Epithelial cell of esophagus (primary cell): ENCODE measurements at regions not wholly inside any gene's neighbourhood (a gene's known extent, or its start where the extent isn't known, plus 50 kb on each side); places are given as distances from the start of the nearest gene placed in this dataset.

Experiments
- DNase-seq: peaks from one replicate; pipeline ENCODE4 v3.0.0; 2010; ENCODE audit warnings: low read depth
- H3K4me3 ChIP-seq: 2 replicates; pipeline ENCODE4 v1.5.1; 2011; ENCODE audit warnings: mild to moderate bottlenecking, low read length, control low read depth
- TF ChIP-seq, protein P1 (sequence below): IDR thresholded peaks from 2 replicates; pipeline ENCODE4 v1.5.1; 2011; ENCODE audit warnings: low read depth, mild to moderate bottlenecking, low read length, control low read depth, inconsistent platforms; ENCODE audit not compliant: insufficient read depth; ENCODE audit errors: missing control alignments

DNA sequence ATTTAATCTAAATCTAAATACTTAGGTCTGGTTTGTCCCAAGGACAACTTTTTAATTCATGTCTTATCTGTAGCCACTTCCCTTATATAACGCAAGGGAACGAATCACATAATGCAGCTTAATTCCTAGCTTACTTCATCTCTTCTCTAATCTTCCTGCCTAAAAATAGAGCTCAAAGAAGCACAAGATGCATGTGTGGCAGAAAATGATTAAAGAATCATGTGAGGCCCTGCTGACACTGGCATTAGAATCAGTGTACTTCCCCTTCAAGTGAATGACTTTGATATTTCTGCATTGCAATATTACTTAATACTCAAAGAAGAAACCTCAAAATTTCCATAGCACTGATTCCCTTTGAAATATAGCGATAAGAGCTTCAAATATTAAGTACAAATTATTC, 317.9 kb upstream of the FTMT start:
- DNase-seq: no peak
- TF ChIP-seq, protein P1, sequence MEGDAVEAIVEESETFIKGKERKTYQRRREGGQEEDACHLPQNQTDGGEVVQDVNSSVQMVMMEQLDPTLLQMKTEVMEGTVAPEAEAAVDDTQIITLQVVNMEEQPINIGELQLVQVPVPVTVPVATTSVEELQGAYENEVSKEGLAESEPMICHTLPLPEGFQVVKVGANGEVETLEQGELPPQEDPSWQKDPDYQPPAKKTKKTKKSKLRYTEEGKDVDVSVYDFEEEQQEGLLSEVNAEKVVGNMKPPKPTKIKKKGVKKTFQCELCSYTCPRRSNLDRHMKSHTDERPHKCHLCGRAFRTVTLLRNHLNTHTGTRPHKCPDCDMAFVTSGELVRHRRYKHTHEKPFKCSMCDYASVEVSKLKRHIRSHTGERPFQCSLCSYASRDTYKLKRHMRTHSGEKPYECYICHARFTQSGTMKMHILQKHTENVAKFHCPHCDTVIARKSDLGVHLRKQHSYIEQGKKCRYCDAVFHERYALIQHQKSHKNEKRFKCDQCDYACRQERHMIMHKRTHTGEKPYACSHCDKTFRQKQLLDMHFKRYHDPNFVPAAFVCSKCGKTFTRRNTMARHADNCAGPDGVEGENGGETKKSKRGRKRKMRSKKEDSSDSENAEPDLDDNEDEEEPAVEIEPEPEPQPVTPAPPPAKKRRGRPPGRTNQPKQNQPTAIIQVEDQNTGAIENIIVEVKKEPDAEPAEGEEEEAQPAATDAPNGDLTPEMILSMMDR: no peak
- no peak overlapping the region for H3K4me3 ChIP-seq

DNA sequence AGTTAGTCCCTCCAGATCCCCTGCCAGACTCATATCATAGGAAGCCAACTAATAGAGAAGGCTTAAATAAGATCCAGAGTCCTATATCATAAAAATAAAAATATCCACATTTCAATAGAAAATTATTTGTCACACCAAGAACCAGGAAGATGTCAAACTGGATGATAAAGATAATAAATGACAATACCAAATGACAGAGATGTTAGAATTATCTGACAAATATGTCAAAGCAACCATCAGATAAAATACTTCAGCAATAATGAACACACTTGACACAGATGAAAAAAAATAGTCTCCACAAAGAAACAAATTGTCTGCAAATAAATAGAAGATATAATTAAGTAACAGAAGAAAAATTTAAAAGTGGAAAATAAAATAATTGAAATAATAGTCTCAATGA, 300.7 kb upstream of the FTMT start:
- TF ChIP-seq, protein P1: no peak
- no peak overlapping the region for H3K4me3 ChIP-seq
- no peak for DNase-seq

DNA sequence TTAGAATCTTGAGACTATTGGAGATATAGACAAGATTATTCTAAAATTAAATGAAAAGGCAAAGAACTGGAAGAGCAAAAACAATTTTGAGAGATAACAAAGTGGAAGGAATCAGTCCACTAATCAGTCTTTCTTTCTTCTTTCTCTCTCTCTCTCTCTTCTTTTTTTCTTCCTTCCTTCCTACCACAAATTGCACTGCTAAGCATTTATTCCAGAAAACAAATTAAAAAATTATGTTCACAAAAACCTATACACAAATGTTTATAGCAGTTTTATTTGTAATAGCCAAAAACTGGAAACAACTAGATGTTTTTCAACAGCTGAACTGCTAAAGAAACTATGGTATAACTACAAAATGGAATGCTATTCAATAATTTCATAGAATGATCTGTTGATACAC, 291.9 kb upstream of the FTMT start:
- DNase-seq: no peak
- H3K4me3 ChIP-seq: no peak overlapping the region
- TF ChIP-seq, protein P1: no peak

DNA sequence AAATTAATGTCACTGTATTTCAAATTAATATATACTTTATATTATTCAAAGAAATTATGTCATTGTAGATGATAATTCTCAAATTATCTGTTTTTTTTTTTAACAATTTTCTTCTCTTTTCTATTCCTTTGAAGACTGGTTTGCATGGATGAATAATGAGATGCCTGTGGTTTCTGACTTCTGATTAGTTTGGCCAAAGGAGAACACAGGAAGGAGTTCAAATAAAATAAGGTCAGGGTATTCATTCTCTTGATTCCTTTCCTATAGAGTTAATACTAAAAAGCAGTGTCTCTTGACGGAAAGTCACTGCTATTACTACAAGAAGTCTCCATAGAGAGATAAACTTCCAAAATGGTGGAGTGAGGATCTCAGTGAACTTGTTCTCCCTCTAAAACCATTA, 279.6 kb upstream of the FTMT start:
- DNase-seq: no peak
- H3K4me3 ChIP-seq: no peak overlapping the region
- TF ChIP-seq, protein P1: no peak

DNA sequence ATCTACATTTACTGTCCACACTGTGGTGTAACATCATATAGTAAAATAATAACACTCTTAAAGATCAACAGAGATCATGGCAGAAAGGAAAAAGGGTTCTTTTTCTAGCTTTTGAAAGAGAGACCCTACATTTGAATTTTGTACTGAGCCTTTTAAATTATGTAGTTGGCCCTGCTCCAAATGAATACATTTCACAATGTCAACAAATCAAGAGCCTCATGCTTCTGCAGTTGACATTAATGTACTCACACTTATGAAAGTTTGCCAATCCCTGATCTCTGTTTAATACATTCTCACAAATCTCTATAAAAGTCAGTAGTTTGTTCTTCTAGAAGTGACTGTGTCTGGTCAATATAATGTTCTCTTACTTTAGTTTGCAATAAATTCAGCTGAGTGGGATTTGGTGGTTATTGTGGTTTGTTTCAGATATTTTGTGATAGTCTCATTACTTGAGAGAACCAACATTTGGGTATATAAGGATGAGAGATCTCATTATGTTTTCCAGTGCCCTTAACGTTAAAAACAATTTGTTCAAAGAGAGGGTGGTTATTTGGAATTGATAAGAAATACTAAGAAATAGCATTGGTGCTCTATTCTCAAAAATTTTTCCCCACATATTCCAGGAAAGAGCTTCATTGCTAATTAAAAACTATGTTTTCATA, 277.8 kb upstream of the FTMT start:
- TF ChIP-seq, protein P1: no peak
- no peak for DNase-seq
- H3K4me3 ChIP-seq: no peak overlapping the region

DNA sequence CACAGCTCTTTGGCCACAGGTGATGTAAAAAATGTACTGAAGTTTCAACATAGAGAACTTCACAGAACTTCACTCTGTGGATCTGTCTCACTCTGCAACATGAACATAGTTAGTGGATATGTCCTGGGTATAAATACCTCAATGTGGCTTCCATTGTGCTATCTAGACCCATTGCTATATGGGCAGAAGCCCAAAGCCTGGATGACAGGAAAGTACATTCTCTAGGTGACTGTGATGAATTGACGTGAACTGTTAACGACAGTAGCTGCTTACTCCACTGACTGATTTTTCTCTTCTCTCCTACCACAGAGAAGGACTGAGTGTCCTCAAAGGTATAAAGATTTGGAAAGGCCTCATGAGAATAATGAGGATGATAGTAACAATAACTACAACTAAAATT, 270.1 kb upstream of the FTMT start:
- H3K4me3 ChIP-seq: no peak overlapping the region
- TF ChIP-seq, protein P1: no peak
- DNase-seq: no peak

DNA sequence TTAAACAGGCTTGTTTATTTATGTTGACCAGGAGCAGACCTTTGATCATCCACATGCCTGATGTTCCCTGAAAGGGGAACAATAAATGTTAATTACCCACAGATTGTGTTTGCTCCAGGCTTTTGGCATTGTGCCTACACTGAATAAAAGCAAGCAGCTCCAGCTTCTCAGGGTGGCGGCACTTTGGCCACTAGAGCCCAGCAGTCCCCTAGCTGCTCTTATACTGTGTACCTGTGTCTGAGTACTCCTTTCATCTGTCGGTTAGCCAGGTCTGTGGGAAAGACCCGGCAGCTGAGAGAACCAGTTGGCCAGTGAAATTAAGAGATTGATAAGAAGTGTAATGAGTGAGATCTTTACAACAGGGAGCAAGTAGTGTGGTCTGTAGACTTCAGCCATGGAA, 254.8 kb upstream of the FTMT start:
- DNase-seq: no peak
- TF ChIP-seq, protein P1: no peak

More for the DNA sequence above, 254.8 kb upstream of the FTMT start:
- H3K4me3 ChIP-seq: no peak overlapping the region
